Omental fat pad (tissue), 3 donors: ENCODE measurements at regions not wholly inside any gene's neighbourhood (a gene's known extent, or its start where the extent isn't known, plus 50 kb on each side); places are given as distances from the start of the nearest gene placed in this dataset.

Experiments
- ATAC-seq: fragments of 150-250 bp; one replicate; pipeline ENCODE4 v1.9.1; 2016; ENCODE audit warnings: mild to moderate bottlenecking, moderate library complexity; ENCODE audit not compliant: low FRiP score
- DNase-seq: peaks from one replicate; pipeline ENCODE4 v3.0.0-alpha.2; 2019; ENCODE audit warnings: low spot score
- TF ChIP-seq, protein P1 (sequence below), 3 donors: fragments of 450-650 bp; IDR thresholded peaks; one replicate each; pipeline ENCODE4 v1.5.1; 2016 to 2017; ENCODE audit warnings: antibody characterized with exemption in 3 of 3, mild to moderate bottlenecking in 3 of 3, moderate library complexity in 2 of 3

DNA sequence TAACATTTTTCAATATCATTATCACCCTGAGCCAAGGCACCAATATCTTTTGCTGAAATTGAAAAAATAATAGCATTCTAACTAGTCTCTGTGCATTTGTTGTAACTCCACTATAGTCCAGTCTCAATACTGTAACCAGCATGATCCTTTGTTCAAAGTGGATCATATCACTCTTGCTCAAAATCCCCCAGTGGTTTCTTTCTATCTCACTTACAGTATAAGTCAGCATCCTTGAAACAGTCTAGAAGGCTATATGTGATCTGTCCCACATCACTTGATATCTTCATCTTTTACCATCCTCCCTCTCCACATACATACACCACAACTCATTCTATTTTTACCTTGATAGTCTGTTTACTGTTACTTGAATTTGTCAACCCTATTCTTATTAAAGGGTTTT is 435.7 kb downstream of the CCER1 start:
- ATAC-seq = no peak

DNA sequence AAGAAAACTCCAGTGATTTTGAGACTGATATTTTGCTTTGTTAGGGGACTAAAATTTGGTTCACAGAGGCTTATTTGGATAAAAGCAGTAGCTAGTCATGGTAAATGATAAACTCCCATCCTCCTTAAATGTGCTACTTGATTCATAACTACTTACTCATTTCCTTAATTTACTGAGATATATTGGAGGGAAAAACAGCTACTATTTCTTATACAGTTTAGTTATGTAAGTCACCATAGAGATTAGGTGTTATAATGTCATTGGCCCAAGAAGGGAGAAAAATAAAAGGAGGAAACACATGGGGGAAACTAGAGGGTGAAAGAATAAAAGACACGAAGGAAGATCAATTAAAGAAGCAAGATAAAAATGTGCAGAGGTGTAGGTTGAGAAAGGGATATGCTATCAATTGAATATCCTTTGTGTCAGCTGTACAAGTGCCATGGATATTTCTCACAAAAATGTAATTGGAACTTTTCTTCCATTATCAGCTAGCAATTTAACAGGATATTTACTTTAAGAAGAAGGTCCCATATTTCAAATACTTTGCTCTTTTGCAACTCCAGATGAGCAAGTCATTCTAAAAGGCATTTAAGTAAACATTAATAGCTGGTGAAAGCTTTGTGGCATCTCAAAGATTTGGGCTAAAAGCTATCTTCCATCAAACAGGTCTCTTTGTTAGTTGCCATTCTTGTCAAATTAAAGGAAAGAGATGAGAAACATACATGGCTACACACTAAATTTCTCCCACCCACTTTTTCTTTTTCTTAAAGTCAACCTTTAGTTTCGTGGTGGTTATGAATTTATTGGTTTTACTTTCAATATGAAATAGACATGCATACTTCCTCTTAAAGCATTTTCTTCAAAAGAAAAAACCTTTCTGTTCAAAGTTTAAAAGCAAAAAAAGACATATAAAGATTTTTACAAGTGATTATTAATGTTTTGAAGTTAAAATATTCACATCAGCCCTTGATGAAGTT is 439.5 kb downstream of the CCER1 start:
- TF ChIP-seq, protein P1, sequence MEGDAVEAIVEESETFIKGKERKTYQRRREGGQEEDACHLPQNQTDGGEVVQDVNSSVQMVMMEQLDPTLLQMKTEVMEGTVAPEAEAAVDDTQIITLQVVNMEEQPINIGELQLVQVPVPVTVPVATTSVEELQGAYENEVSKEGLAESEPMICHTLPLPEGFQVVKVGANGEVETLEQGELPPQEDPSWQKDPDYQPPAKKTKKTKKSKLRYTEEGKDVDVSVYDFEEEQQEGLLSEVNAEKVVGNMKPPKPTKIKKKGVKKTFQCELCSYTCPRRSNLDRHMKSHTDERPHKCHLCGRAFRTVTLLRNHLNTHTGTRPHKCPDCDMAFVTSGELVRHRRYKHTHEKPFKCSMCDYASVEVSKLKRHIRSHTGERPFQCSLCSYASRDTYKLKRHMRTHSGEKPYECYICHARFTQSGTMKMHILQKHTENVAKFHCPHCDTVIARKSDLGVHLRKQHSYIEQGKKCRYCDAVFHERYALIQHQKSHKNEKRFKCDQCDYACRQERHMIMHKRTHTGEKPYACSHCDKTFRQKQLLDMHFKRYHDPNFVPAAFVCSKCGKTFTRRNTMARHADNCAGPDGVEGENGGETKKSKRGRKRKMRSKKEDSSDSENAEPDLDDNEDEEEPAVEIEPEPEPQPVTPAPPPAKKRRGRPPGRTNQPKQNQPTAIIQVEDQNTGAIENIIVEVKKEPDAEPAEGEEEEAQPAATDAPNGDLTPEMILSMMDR (IDR thresholded peaks at IDR 0.05) = no peak
- ATAC-seq = no peak

More for the DNA sequence above, 435.7 kb downstream of the CCER1 start:
- TF ChIP-seq, protein P1 (IDR thresholded peaks at IDR 0.05) = no peak
- DNase-seq = no peak

DNA sequence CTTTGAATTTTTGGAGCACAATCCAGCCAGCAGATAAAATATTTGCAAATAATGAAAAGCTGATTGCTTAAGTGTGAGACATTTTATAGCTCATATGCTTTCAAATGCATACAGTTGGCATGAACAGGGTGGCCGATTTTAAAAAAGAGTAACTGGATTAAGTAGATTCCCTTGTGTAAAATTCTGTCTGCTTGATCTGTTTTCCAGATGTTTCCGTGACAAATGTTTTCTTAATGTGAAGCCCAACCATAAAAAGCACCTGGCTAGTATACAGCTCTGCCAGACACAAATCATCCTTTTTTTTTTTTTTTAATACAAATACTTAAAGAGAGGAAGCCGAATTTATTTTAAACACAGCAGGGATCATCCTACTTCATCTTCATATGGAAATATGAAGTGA is 440.7 kb downstream of the CCER1 start:
- no peak for DNase-seq
- ATAC-seq = no peak
- TF ChIP-seq, protein P1 (IDR thresholded peaks at IDR 0.05) = no peak

More for the DNA sequence above, 439.5 kb downstream of the CCER1 start:
- no peak for DNase-seq

DNA sequence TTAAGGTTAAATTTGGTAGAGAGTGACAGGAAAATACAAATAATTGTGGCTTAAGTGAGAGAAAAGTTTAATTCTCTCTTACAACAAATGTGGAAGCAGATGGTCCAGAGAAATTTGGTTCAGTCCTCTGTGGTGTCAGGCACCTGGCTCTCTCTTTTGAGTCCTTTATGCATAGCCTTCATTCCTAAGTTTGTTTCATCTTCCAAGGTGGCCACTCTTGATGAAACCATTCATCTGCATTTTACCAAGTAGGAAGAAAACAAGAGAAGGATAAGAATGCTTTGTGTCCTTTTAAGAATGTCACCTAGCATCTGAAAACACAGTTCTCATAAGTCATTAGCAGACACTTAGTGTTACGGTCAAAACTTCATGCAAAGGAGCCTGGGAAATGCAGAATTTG is 442.5 kb downstream of the CCER1 start:
- TF ChIP-seq, protein P1 (IDR thresholded peaks at IDR 0.05) = no peak
- DNase-seq = no peak
- ATAC-seq = no peak

DNA sequence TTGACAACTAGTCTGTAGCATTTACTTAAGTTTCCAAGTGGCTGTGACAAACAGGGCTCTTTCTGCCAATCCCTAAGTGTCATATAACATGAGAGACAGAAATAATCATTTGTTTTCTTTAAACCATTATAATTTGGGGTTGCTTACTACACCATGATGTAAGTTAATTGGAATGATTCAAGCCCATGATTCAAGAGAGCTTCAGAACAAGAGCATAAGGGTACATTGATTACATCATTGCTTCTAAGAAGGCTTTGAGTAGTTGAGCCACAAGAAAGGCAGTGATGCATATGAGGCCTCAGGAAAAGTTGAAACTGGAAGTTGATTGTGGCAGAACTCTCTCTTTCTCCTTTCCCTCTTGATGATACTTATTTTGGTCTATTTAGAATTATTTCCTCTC is 444.0 kb downstream of the CCER1 start:
- DNase-seq = no peak
- no peak for ATAC-seq
- TF ChIP-seq, protein P1 (IDR thresholded peaks at IDR 0.05) = no peak

DNA sequence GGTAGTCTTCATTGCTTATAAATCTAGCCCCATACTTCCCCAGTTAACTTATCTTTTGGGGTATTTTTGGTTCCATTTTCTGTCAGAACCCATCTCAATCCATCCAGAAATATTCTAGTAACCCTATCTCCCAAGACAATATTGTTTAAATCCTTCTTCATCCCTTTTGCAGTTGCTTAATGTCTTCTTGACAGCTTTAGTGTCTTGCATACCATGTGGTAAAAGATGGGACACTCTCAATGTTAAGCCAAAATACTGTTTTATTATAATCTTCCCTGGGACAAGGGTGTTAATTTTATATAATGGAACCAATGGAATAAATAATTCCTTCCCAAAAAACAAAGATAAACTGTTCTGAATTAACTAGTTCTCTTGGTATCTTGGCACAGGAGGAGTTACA is 450.2 kb downstream of the CCER1 start:
- ATAC-seq (no peak), DNase-seq (no peak)
- TF ChIP-seq, protein P1 (IDR thresholded peaks at IDR 0.05) = no peak

DNA sequence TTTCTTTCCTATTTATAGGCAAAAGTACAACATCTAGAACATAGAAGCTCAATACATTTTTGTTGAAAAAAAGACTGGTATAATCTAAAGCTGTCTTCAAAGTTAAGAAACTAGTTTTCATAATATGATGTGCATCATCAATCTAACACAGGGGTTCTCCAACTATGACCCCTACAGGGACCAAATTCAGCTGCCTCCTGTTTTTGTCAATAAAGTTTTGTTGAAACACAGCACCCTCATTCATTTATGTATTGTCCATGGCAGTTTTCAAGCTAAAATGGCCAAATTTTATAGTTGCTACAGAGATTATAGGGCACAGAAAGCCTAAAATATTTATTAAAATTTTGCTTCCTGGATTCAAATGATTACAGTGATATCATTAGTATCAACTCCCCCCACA is 452.9 kb downstream of the CCER1 start:
- TF ChIP-seq, protein P1 (IDR thresholded peaks at IDR 0.05) = no peak
- no peak for DNase-seq
- no peak for ATAC-seq
